Lung microvascular endothelial cell (primary cell): ENCODE measurements at regions not wholly inside any gene's neighbourhood (a gene's known extent, or its start where the extent isn't known, plus 50 kb on each side); places are given as distances from the start of the nearest gene placed in this dataset.
"Not testable (repeated sequence)": the region's sequence is repeated elsewhere in the genome, so short reads cannot be mapped to it uniquely, and the experiment has no call there.

Experiments used
- DNase-seq, 2 donors: peaks; one replicate each; pipeline versions ENCODE4 v3.0.0 to v3.0.0-alpha.2; 2010; ENCODE audit warnings: low read depth in 2 of 2

DNA sequence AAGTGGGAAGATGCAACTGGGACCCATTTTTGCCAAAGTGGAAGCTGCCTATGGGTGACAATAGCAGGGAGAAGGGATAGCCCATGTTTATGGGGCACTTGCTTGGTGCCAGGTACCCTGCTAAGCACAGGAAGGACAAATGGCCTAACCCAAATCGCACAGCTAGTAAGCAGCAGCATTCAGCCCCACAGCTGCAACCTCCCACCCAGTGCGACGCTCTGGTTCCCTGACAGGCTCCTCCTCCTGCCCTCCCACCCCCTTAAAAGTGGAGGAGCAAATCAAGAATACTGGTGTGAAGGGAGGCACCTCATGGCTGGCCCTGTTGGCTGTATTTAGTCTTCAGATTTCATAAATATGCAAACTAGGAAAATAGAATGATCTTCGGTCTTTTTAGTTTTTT, 76.2 kb downstream of the RIN2 start:
- no peak for DNase-seq

DNA sequence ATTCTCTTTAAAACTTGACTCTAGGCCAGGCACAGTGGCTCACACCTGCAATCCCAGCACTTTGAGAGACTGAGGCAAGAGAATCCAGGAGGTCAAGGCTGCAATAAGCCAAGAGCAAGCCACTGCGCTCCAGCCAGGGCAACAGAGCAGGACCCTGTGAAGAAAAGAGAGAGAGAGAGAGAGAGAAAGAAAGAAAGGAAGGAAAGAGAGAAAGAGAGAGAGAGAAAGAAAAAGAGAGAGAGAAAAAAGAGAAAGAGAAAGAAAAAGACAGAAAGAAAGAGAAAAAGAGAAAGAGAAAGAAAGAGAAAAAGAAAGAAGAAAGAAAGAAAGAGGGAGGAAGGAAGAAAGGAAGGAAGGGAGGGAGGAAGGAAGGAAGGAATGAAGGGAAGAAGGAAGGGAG, 76.7 kb downstream of the RIN2 start:
- no peak for DNase-seq

DNA sequence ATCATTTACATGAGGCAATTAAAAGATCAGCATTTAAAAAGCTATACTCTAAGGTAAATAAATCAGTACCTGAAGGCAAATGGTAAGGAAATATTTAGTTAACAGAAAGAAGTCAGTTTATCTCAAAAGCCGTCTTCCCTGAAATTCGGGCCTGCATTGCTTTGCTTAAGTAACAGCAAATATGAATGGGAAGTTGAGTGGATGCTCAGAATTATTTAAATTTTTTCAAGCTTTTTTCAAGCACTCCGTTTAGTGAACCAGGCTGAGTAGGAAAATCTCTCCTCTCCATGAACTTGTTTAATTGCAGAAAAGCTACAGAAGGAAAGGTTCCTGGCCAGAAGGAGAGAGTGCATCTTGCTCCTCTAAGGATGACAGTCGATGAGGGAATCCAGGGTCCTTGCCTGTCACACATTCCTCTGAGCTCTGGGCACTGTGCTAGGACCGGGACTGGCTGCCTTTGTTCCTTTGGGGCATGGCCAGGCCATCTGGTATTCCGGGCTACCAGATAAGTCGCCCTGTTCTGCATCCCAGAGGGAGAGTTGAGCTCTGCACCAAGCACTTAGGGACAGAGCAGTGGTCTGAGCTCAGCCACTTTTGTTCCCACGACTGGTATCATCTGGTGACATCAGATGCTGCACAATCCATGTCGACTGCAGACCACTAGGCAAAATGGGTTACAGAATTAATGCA, 77.6 kb downstream of the RIN2 start:
- DNase-seq, result no peak

DNA sequence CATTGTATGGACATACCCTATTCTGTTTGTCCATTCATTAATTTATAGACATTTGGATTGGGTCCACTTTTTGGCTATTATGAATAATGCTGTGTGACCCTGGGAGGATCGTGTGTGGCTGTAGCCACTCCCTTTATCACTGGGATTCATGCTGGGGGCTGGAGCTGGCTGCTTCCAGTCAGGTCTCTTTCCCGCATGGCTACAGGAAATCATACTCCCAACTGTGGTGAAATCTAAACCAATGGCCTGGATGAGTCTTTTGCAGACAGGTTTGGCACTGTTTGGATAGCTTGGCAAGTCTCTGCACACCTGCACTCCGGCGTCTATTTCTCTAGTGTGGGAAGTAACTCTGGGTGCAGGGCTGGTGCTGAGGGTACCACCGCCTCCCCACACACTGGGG, 80.4 kb downstream of the RIN2 start:
- no peak for DNase-seq

DNA sequence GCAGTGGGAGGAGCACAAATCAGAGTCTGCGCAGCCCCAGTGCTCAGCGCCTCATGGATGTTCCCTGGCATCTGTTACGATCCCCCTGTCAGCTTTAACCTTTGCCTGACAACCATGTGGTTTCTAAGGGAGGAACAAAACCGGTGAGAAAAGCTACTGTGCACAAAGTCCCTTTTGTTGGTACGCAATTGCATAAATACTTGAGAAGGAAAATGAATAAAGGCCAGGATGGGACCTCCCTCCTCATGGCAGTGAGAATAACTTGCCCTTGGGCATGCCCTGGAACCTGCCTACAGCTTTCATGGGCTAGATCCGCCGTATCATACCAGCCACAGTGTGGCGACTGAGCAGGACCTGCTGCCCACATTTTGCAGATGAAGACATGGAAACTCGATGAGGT, 81.0 kb downstream of the RIN2 start:
- DNase-seq, result no peak

DNA sequence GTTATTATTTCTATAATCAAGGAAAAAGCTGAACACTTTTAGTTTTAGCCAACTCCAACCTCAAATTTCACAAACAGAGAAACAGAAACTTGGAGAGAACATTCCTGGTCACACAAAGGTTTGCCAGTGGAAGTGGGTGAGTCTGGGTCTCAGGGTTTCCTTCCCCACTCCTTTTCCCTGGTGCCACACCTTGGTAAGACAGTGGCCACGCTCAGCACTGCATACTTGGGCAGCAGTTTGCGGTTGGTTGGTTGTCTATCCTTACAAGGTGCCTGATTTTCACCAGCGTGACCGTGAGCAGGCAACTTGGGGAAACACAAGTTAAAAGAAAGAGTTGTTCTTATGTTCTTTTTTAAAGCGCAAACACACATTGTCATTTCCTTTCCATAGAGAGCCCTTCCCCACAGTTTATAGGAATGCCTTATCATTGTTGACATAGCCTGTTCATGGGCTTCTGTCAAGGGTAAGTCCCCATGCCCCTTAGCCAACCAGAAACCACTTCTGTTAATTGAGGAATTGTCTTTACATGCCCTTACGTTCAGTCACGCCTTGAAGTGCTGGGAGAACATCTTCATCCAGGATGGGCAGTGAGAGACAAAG, 82.2 kb downstream of the RIN2 start:
- DNase-seq, result peak in 1 of 2 donors; percentile 10

DNA sequence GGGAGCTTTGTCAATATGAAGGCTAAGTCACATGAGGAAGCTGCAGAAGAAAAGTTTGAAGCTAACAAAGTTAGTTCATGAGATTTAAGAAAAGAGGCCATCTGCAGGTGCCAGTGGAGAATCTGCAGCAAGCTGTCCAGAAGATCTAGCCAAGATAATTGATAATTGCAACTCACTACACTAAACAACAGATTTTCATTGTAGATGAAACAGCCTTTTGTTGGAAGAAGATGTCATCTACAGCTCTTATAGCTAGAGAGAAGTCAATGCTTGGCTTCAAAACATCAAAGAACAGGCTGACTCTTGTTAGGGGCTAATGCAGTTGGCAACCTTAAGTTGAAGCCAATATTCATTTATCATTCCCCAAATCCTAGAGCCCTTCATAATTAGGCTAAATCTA, 83.7 kb downstream of the RIN2 start:
- no peak for DNase-seq

DNA sequence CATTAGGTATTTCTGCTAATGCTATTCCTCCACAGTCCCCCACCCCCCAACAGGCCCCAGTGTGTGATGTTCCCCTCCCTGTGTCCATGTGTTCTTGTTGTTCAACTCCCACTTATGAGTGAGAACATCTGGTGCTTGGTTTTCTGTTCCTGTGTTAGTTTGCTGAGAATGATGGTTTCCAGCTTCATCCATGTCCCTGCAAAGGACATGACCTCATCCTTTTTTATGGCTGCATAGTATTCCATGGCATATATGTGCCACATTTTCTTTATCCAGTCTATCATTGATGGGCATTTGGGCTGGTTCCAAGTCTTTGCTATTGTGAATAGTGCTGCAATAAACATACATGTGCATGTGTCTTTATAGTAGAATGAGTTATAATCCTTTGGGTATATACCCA, 86.8 kb downstream of the RIN2 start:
- DNase-seq, result not testable (repeated sequence)

DNA sequence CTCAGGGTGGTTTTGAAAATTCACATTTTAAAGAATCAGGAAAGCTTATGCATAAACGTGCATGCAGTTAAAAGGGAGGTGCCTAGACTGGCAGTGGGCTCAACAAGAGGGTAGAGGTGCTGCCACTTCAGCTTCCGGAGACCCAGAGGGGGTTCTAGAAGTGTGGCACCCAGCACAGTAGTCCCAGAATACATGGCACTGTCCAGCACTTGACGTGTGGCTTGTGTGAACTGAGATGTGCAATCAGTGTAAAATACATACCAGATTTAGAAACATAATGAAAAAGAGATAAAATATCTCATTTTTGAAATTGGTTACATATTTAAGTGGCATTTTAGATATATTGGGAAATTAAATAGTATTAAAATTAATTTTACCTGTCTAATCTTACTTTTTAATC, 89.3 kb downstream of the RIN2 start:
- DNase-seq, result no peak

DNA sequence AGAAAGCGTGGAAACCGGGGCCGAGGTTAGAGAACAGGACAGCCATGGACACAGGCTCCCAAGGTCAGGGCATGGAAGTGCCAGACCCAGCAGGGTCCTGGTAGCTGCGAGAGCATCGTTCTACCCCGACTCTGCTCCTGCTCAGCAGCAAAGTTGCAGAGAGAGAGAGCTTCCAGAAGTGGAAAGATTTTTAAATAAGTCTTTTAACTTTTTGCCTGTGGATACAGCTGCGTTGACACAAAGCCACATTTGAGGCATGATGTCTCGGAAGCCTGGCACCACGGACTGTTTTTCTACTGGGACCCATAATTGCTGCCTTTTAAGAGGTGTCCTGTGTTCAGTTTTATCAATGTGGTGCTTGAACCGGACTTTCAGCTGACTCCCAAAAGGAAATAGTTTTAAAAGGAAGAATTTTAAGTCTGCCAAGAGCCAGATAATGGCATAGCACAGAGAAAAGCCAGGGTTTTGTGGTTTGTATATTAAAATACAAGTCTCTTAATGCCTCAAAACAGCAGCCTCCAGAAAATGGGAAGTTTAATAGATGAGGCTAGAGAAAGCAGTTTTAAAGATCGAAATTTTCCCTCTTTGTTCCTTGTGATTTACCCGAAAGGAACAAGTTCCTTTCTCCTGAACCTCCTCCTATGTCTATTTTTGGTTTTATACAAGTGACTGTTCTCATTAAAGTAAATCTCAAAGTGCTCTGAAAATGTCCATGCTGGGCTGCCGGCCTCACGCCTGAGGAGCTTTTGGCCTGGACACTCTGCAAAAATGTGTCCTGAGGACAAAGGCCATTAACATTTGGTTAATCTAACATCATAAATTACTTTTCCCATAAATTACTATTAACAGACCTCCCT, 91.5 kb downstream of the RIN2 start:
- DNase-seq, result peak; percentile 12 to 24

DNA sequence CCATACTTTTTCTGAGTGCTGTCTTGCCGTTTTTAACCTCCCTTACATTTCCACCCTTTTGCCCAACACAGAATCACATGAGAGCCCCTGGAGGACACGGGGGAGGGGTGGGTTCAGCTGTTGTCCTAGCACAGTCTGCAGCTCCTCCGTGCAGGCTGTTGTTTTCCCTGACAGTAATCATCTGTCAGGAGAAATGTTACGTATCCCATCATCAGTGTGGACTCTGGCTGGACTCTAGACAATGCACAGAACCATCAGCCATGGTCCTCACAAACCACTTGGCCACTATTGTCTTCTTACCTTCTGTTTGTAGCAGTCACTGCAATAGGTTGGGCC, 92.1 kb downstream of the RIN2 start:
- DNase-seq, result no peak

DNA sequence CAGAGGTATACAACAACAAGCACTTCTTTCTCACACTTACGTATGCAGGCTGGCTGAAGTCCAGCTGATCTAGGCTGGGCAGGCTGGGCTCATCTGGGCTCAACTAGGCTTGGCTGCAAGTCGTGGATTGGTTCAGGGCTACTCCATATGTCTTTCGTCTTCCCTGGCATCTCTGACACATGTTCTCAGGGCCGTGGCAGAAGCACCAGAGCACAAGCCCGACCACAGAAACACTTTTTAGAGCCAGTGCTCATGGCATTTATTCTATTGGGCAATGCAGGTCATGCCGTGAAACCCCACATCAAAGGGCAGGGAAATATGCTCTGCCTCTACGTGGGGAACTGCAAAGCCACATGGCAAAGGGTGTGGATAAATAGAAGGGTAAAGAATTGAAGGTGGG, 93.8 kb downstream of the RIN2 start:
- DNase-seq, result no peak

DNA sequence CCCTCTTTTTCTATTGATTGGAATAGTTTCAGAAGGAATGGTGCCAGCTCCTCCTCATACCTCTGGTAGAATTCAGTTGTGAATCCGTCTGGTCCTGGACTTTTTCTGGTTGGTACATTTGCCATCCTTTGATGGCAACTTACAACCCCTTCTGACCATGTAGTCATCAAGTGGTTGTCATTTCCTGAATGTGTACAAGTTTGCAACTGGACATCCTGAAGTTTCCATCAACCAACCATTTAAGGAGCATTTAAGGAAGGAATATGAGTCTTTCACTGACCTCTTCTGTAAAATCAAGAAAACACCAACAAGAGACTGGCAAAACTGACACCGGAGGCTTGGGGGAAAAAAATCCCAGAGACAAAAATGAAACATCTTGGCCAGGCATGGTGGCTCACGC, 97.4 kb downstream of the RIN2 start:
- DNase-seq, result peak in 1 of 2 donors; percentile 80

DNA sequence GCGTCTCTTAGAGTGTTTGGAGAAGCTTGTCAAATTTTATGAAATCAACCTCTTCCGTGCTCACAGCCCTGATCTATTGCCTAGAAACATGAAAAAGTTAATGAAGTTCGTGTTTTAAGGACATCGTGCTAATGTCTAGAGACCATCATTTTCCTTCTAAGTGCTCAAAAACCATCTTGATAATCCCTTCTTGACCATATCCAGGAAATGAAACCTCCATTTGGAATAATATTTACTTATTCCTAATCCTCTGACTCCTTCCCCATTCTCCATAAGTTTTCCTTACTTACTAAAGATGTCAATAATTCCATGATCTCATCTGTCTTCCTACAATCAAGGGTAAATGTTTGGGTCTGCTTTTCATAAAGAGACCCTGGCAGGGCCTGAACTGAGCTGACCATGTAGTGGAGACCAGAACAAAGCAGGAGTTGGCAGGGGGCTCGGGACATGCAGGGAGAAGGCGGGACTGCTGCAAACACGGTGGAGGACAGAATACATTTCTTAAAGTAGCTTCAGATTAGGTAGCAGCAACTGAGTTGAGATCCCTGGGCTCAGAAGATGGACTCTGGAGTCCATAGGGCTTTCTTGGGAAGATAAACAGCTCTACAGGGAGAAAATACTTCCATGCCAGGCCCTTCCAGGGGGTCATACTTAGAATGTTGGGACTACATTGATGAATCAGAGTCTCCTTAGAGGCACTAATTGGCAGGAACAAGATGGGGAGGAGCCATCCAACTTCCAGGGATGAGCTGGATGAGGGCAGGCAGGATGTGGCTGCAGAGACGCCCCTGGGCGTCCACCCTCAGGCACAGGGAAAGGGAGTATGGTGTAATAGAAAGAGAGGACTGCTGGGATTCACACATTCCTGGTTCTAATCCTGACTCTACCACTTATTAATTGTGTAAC, 100.7 kb downstream of the RIN2 start:
- peak in 1 of 2 donors; percentile 33 for DNase-seq

DNA sequence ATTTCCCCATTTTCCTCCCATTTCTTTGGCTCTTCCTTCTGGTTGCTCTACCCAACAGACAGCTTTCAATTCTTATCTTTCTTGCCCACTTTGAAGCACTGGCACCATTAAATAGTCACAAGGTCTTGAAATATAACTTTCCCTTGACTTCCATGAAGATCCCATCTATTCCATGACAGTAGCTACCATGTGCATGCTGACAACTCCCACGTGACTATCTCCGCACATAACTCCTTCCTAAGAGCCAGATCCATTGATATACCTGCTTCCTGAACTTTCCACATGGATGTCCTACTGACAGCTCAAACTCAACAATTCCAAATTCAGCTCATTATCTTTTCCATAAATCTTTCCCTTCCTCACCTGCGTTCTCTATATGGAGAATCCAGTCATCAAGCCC, 101.4 kb downstream of the RIN2 start:
- no peak for DNase-seq

DNA sequence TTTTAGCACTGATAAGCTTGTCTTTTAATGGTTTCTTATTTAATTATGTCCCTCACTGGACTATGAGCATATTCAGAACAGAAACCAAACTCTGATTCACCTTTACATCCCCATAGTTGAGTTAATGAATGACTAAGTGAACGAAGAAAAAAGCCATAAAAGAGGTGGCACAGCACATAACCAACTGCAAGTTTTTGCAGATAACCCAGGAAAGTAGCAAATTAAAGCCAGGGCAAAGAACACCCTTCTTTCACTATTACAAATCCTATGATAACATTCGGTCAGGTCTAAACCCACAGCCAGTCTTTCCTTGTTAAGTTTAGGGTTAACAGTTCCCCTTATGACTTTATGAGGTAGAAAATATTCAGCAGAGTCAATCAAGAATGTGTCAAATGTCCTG, 102.7 kb downstream of the RIN2 start:
- DNase-seq, result no peak

DNA sequence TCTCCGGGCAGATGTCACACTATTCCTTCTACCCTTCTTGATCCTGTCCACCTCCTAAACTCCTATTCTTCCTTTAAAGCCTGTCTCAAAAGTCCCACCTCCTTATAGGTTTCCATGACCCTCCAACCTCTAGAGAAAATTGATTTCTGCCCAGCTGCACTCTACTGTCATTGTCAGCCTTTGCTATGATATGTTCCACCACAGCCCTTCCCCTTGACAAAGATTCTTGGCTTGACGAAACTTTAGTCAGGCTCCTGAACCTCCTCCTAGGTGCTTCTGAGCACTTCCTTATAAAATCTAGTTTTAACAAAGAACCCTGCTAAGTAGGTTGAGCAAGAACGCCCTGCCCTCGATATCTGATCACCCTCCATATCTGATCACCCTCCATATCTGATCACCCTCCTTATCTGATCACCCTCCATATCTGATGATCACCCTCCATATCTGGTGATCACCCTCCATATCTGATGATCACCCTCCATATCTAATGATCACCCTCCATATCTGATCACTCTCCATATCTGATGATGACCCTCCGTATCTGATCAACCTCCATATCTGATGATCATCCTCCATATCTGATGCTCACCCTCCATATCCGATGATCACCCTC, 103.2 kb downstream of the RIN2 start:
- no peak for DNase-seq

DNA sequence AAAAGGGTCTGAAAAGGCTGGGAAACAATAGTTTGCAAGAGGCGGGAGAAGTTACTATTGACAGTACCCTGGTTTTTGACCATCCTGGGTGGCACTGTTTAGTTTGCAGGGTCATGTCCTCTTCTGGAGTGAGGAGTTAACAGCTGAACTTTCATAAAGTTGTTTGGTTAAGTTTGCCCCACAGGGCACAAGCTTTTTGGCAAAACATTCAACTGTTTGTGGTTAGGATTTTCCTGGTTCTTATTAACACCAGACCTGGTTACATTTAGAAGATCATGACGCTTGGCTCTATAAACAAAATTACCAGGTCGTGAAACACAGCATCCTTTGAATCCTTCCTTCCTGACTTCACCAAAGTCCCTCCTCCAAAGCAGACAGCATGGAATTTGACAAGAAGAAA, 106.1 kb downstream of the RIN2 start:
- no peak for DNase-seq

DNA sequence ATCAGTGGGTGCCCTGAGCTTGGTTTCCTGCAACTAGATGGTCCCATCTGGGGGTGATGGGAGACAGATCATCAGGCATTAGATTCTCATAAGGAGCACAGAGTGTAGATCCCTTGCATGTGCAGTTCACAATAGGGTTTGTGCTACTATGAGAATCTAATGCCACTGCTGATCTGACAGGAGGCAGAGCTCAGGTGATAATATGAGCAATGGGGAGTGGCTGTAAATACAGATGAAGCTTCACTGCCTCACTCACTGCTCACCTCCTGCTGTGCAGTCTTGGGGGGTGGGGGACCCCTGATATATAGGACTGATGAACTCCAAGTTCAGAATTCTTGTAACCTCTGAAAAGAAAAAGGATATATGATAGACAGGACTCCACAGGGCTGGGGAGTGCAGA, 108.0 kb downstream of the RIN2 start:
- DNase-seq, result no peak

DNA sequence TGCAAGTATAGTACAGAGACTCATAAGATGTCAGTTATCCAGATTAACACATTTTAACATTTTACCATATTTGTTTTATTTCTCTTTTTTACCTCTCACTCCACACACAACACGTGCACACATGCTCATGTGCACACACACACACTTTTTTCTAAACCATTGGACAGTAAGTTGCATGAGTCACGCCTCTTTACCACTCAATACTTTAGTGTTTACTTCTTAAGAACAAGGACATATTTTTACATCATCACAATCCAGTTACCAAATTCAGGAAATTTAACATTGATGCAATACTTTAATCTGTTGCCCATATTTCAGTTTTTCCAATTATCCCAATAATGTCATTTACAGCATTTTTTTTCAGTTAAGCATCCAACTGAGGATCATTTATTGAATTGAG, 109.0 kb downstream of the RIN2 start:
- DNase-seq, result no peak

DNA sequence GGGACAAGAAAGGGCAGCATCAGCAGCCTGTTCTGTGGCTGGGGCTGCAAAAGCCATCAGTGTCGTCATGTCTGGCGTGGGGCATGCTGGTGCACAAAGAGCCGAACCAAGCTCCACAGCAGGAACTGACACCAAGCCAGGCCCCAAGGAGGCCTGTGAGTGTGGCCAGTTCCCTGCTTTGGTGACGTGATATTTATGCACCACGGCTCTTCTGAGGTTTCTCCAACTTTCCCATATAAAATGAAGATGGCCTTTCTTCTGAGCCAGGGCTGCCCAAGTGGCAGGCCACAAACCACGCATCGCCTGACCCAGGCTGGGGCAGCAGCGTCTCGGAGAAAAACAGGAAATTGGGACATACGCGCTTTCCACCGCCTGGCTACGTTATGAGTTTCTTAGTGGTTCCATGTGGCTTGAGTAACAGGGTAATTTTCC, 109.9 kb downstream of the RIN2 start:
- no peak for DNase-seq
